HL-60 (cell line): ENCODE measurements at regions not wholly inside any gene's neighbourhood (a gene's known extent, or its start where the extent isn't known, plus 50 kb on each side); places are given as distances from the start of the nearest gene placed in this dataset.

Experiments used
- DNase-seq, 2 experiments: peaks; one replicate each; pipeline ENCODE4 v3.0.0-alpha.2; 2010 to 2020; ENCODE audit warnings: low read depth in 1 of 2, low spot score in 1 of 2
- H3K27ac ChIP-seq: fragments of 250-450 bp; sonication (Bioruptor Pico); replicated peaks from 2 replicates; pipeline ENCODE4 v1.5.1; 2020; ENCODE audit warnings: mild to moderate bottlenecking, moderate library complexity
- H3K27me3 ChIP-seq: fragments of 250-450 bp; sonication (Bioruptor Pico); 2 replicates; pipeline ENCODE4 v1.5.1; 2021; ENCODE audit warnings: mild to moderate bottlenecking, moderate library complexity; ENCODE audit not compliant: insufficient read depth, poor library complexity, severe bottlenecking
- H3K4me3 ChIP-seq: replicated peaks from 2 replicates; pipeline ENCODE4 v1.5.1; 2011; ENCODE audit warnings: mild to moderate bottlenecking, control low read depth, low read length; ENCODE audit not compliant: insufficient read depth
- GABPA ChIP-seq: IDR thresholded peaks from 2 replicates; pipeline ENCODE4 v1.6.1; 2012; ENCODE audit warnings: low read depth
- POLR2AphosphoS5 ChIP-seq: IDR thresholded peaks from 2 replicates; pipeline ENCODE4 v1.6.1; 2012; ENCODE audit warnings: low read depth
- SPI1 ChIP-seq: IDR thresholded peaks from 2 replicates; pipeline ENCODE4 v1.6.1; 2012; ENCODE audit warnings: low read depth, mild to moderate bottlenecking, borderline replicate concordance
- TF ChIP-seq, protein P1 (sequence below): IDR thresholded peaks from 2 replicates; pipeline ENCODE4 v1.6.1; 2012; ENCODE audit warnings: low read depth; ENCODE audit not compliant: insufficient replicate concordance
- TF ChIP-seq, protein P2 (sequence below): IDR thresholded peaks from one replicate; pipeline ENCODE4 v1.5.1; 2011; ENCODE audit warnings: low read length, control low read depth, inconsistent platforms; ENCODE audit not compliant: insufficient read depth

GRCh38 chr22:22834204-22834603, 53.4 kb upstream of the IGLL5 start:
- Histone ChIP-seq H3K27me3 (no peaks in the 10 kb centered on the region), H3K4me3 (no peak overlapping the region), H3K27ac (no peak overlapping the region)
- no peak for DNase-seq
- TF ChIP-seq, protein P1, sequence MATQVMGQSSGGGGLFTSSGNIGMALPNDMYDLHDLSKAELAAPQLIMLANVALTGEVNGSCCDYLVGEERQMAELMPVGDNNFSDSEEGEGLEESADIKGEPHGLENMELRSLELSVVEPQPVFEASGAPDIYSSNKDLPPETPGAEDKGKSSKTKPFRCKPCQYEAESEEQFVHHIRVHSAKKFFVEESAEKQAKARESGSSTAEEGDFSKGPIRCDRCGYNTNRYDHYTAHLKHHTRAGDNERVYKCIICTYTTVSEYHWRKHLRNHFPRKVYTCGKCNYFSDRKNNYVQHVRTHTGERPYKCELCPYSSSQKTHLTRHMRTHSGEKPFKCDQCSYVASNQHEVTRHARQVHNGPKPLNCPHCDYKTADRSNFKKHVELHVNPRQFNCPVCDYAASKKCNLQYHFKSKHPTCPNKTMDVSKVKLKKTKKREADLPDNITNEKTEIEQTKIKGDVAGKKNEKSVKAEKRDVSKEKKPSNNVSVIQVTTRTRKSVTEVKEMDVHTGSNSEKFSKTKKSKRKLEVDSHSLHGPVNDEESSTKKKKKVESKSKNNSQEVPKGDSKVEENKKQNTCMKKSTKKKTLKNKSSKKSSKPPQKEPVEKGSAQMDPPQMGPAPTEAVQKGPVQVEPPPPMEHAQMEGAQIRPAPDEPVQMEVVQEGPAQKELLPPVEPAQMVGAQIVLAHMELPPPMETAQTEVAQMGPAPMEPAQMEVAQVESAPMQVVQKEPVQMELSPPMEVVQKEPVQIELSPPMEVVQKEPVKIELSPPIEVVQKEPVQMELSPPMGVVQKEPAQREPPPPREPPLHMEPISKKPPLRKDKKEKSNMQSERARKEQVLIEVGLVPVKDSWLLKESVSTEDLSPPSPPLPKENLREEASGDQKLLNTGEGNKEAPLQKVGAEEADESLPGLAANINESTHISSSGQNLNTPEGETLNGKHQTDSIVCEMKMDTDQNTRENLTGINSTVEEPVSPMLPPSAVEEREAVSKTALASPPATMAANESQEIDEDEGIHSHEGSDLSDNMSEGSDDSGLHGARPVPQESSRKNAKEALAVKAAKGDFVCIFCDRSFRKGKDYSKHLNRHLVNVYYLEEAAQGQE, result no peak
- no peak for TF ChIP-seq POLR2AphosphoS5
- TF ChIP-seq, protein P2, sequence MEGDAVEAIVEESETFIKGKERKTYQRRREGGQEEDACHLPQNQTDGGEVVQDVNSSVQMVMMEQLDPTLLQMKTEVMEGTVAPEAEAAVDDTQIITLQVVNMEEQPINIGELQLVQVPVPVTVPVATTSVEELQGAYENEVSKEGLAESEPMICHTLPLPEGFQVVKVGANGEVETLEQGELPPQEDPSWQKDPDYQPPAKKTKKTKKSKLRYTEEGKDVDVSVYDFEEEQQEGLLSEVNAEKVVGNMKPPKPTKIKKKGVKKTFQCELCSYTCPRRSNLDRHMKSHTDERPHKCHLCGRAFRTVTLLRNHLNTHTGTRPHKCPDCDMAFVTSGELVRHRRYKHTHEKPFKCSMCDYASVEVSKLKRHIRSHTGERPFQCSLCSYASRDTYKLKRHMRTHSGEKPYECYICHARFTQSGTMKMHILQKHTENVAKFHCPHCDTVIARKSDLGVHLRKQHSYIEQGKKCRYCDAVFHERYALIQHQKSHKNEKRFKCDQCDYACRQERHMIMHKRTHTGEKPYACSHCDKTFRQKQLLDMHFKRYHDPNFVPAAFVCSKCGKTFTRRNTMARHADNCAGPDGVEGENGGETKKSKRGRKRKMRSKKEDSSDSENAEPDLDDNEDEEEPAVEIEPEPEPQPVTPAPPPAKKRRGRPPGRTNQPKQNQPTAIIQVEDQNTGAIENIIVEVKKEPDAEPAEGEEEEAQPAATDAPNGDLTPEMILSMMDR, result no peak
- no peak for TF ChIP-seq SPI1
- no peak for TF ChIP-seq GABPA

GRCh38 chr22:22834783-22835182, 52.8 kb upstream of the IGLL5 start:
- Histone ChIP-seq H3K27ac (no peak overlapping the region), H3K4me3 (no peak overlapping the region), H3K27me3 (no peaks in the 10 kb centered on the region)
- TF ChIP-seq, protein P2, result no peak
- no peak for TF ChIP-seq SPI1
- TF ChIP-seq POLR2AphosphoS5, result no peak
- TF ChIP-seq GABPA, result no peak
- TF ChIP-seq, protein P1, result no peak
- no peak for DNase-seq

DNA sequence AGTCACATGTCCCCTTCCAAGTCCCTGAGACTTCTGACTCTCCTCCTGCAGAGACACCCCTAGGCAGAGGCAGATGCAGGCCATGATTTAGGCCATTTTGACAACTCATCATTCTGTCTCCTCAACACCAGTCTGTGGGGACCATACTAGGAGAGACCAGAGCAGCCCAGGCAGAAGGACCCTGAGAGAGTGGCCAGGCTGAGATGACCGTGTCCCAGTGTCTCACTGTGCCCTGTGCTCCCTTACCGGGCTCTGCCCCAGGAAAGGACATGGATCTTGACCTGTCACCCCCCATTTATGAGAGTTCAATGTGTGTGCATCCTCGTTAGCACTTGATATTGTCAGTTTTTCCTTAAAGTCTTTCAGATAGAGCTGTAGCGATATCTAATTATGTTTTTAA, 52.4 kb upstream of the IGLL5 start:
- TF ChIP-seq, protein P1, result no peak
- TF ChIP-seq SPI1 (no peak), GABPA (no peak), POLR2AphosphoS5 (no peak)
- TF ChIP-seq, protein P2, result no peak
- peaks cover under 1% of the 10 kb centered on the region for H3K27me3 ChIP-seq
- no peak overlapping the region for H3K4me3 ChIP-seq

More for the DNA sequence above, 52.4 kb upstream of the IGLL5 start:
- H3K27ac ChIP-seq, result no peak overlapping the region
- DNase-seq, result no peak
